Natural killer cell (primary cell): ENCODE measurements at regions not wholly inside any gene's neighbourhood (a gene's known extent, or its start where the extent isn't known, plus 50 kb on each side); places are given as distances from the start of the nearest gene placed in this dataset.

Experiments used
- ATAC-seq, 3 donors: fragments of 150-1000 bp in 2 of 3; fragments of 200-7000 bp in 1 of 3; cut with Tn5 transposase; 1 replicate in 1 of 3; 2 replicates in 2 of 3; pipeline ENCODE4 v1.10.0; 2021; ENCODE audit warnings: mild to moderate bottlenecking in 2 of 3, moderate library complexity in 2 of 3
- DNase-seq, 2 donors: peaks; one replicate each; pipeline versions ENCODE4 v3.0.0 to v3.0.0-alpha.2; 2013 to 2021; ENCODE audit warnings: mixed read lengths in 1 of 2
- H3K27ac ChIP-seq: one replicate; pipeline ENCODE4 v1.5.1; 2013; ENCODE audit warnings: mild to moderate bottlenecking, low read length
- H3K27me3 ChIP-seq: one replicate; pipeline ENCODE4 v1.6.1; 2013; ENCODE audit warnings: low read length; ENCODE audit not compliant: control insufficient read depth, insufficient read depth
- H3K36me3 ChIP-seq: one replicate; pipeline ENCODE4 v1.6.1; 2013; ENCODE audit warnings: low read length; ENCODE audit not compliant: control insufficient read depth, insufficient read depth
- H3K4me1 ChIP-seq: one replicate; pipeline ENCODE4 v1.6.1; 2013; ENCODE audit warnings: low read length; ENCODE audit not compliant: control insufficient read depth, insufficient read depth
- H3K4me3 ChIP-seq: one replicate; pipeline ENCODE4 v1.5.1; 2013; ENCODE audit warnings: low read length
- H3K9me3 ChIP-seq: one replicate; pipeline ENCODE4 v1.6.1; 2013; ENCODE audit warnings: low read length; ENCODE audit not compliant: control insufficient read depth, insufficient read depth
- H3K27ac Mint-ChIP-seq, 2 donors: one replicate each; pipeline ENCODE4 v1.8.0; 2022; ENCODE audit warnings: mild to moderate bottlenecking in 2 of 2, mixed read lengths in 2 of 2, moderate library complexity in 1 of 2
- H3K27me3 Mint-ChIP-seq, 2 donors: one replicate each; pipeline ENCODE4 v1.8.0; 2022; ENCODE audit warnings: low read depth in 2 of 2, mixed read lengths in 2 of 2
- H3K36me3 Mint-ChIP-seq: one replicate; pipeline ENCODE4 v1.8.0; 2022; ENCODE audit warnings: mixed read lengths
- H3K4me1 Mint-ChIP-seq, 2 donors: one replicate each; pipeline ENCODE4 v1.8.0; 2022; ENCODE audit warnings: mixed read lengths in 2 of 2
- H3K4me3 Mint-ChIP-seq: one replicate; pipeline ENCODE4 v1.8.0; 2022; ENCODE audit warnings: mild to moderate bottlenecking, moderate library complexity, mixed read lengths
- H3K9me3 Mint-ChIP-seq, 2 donors: one replicate each; pipeline ENCODE4 v1.8.0; 2022; ENCODE audit warnings: mixed read lengths in 2 of 2
- WGBS: methylation state at CpG from one replicate; pipeline ENCODE4 v1.1.7; 2013; ENCODE audit warnings: missing lambda C conversion rate; ENCODE audit not compliant: insufficient coverage; 5-methylcytosine and 5-hydroxymethylcytosine counted together
- intact Hi-C: fragments of 100-400 bp; cut with micrococcal nuclease; formaldehyde crosslinking; loops from one replicate; pipeline ENCODE4 v1.14.2; 2022
- TF ChIP-seq, protein P1 (sequence below): fragments of 200-600 bp; IDR thresholded peaks from one replicate; pipeline ENCODE4 v1.8.0; 2022; ENCODE audit warnings: antibody characterized with exemption

DNA sequence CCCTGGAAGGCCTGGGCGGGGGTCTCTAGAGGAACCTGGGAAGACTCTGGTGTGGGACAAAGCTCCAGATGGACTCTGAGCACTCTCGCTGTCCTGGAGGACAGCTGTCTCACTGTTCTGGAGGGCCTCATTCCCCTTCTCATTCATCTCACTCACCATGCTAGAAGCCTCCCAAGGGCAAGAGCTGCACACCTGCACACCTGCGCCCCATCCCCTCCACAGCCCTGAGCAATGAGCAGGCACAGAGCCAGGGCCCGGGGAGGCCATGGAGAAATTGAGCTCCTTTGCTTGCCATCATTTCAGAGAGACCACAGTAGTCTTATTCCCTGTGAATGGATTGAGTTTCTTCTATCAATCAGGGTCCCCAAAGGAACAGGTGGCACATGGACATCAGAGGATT lies 1168.5 kb downstream of the UQCRFS1 start:
- peaks cover 2 to 3% of the 10 kb centered on the region in 2 donors for H3K9me3 Mint-ChIP-seq
- H3K4me3 Mint-ChIP-seq = no peak overlapping the region
- no peaks in the 10 kb centered on the region for H3K27me3 Mint-ChIP-seq
- Histone ChIP-seq H3K4me1 (no peaks in the 10 kb centered on the region), H3K4me3 (no peak overlapping the region), H3K27ac (no peak overlapping the region), H3K36me3 (no peaks in the 10 kb centered on the region), H3K27me3 (no peaks in the 10 kb centered on the region), H3K9me3 (peaks cover 16% of the 10 kb centered on the region)
- no peaks in the 10 kb centered on the region for H3K36me3 Mint-ChIP-seq
- WGBS = 83% methylated on average over 4 of the region's 4 CpGs
- TF ChIP-seq, protein P1, sequence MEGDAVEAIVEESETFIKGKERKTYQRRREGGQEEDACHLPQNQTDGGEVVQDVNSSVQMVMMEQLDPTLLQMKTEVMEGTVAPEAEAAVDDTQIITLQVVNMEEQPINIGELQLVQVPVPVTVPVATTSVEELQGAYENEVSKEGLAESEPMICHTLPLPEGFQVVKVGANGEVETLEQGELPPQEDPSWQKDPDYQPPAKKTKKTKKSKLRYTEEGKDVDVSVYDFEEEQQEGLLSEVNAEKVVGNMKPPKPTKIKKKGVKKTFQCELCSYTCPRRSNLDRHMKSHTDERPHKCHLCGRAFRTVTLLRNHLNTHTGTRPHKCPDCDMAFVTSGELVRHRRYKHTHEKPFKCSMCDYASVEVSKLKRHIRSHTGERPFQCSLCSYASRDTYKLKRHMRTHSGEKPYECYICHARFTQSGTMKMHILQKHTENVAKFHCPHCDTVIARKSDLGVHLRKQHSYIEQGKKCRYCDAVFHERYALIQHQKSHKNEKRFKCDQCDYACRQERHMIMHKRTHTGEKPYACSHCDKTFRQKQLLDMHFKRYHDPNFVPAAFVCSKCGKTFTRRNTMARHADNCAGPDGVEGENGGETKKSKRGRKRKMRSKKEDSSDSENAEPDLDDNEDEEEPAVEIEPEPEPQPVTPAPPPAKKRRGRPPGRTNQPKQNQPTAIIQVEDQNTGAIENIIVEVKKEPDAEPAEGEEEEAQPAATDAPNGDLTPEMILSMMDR = no peak
- no peaks in the 10 kb centered on the region for H3K4me1 Mint-ChIP-seq
- ATAC-seq (no peak), DNase-seq (no peak)
- no peak overlapping the region for H3K27ac Mint-ChIP-seq
- intact Hi-C loops = no loop called here

DNA sequence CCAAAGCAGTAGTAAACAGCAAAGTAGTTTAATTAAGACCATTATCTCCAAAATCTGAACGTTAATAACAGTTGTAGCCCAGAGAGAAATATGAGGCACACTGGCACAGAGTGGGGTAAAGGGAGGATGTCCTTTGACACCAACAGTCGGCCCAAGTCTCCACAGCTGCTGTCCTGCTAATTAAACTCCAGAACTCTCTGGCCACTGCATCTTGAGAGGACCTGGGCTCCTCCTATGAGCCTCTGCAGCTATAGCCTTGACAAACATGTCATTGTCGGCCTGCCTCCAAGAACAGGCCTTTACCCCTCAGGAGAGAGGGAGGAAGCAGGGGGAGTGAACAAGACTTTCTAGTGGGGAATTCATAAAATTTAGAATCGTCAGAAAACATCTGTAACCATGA lies 1170.4 kb downstream of the UQCRFS1 start:
- Mint-ChIP-seq H3K27ac (no peak overlapping the region), H3K36me3 (no peaks in the 10 kb centered on the region), H3K27me3 (no peaks in the 10 kb centered on the region), H3K4me3 (no peak overlapping the region), H3K4me1 (no peaks in the 10 kb centered on the region), H3K9me3 (peaks cover 2 to 5% of the 10 kb centered on the region in 2 donors)
- Histone ChIP-seq H3K27me3 (no peaks in the 10 kb centered on the region), H3K4me1 (no peaks in the 10 kb centered on the region), H3K36me3 (no peaks in the 10 kb centered on the region), H3K4me3 (no peak overlapping the region), H3K9me3 (peaks cover 16% of the 10 kb centered on the region), H3K27ac (no peak overlapping the region)
- DNase-seq (no peak), ATAC-seq (no peak)
- TF ChIP-seq, protein P1 = no peak
- intact Hi-C loops = no loop called here
- WGBS = 70% methylated on average over 4 of the region's 4 CpGs

DNA sequence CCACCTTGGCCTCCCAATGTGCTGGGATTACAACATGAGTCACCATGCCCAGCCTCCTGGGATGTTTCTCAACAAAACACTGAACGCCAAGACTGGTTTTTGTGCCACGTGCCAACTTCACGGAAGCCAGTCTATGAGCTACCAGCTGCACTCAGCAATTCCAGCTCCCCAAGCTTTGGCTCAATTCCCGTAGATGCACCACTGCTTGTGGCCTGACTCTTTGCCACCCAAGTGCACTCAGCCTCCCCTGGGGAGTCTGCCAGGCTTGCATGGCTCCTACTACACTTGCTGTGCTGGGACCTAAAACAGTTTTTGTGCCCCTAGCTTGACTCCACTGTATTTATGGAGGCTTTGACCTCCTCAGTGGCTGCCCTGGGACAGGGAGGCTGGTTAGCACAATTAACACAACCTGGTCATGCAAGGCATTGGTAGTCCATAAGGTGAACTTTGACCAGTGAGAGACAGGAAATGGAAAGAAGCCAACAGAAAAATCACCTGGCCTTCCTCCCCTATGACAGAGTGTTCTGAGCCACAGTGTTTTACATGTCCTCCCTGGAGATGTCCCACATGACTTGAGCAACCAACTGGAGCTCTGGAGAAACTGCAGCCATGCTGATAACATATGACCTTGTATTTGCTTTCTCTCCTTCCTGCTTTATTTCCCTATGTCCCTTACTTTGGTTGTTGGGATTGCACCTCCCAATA lies 1173.1 kb downstream of the UQCRFS1 start:
- WGBS = 89% methylated on average over 4 of the region's 4 CpGs
- H3K36me3 Mint-ChIP-seq = no peaks in the 10 kb centered on the region
- Histone ChIP-seq H3K4me1 (no peaks in the 10 kb centered on the region), H3K9me3 (peaks cover 3% of the 10 kb centered on the region), H3K36me3 (no peaks in the 10 kb centered on the region), H3K27me3 (no peaks in the 10 kb centered on the region), H3K4me3 (no peak overlapping the region), H3K27ac (no peak overlapping the region)
- TF ChIP-seq, protein P1 = no peak
- DNase-seq (no peak), ATAC-seq (no peak)
- no peaks in the 10 kb centered on the region for H3K4me1 Mint-ChIP-seq
- H3K9me3 Mint-ChIP-seq = peaks cover 5% of the 10 kb centered on the region in 2 donors
- intact Hi-C loops = no loop called here
- H3K27me3 Mint-ChIP-seq = no peaks in the 10 kb centered on the region
- H3K4me3 Mint-ChIP-seq = no peak overlapping the region
- H3K27ac Mint-ChIP-seq = no peak overlapping the region

DNA sequence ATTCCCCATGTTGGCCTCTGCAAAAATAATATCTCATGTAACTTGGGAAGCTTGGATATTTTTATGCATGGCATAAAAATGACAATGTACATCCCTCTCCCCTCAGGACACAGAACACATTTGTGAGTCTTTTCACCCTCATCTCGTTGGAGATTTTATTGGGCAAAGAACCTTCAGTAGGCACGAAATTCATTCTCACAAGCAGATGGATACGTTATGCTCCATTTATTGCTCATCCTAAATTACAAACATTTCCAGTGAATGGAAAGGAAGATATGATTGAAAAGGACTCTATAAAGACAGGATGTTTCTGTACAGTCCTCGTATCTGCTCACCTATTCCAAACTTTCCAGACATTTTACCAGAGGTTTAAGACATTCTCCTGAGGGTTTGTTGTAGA lies 1175.8 kb downstream of the UQCRFS1 start:
- H3K27me3 ChIP-seq = no peaks in the 10 kb centered on the region
- TF ChIP-seq, protein P1 = no peak
- no peak overlapping the region for H3K27ac ChIP-seq
- no peak overlapping the region for H3K4me3 ChIP-seq
- WGBS = 58% methylated on average over 1 of the region's 4 CpGs
- no peak for ATAC-seq
- H3K9me3 Mint-ChIP-seq = peaks cover 5 to 8% of the 10 kb centered on the region in 2 donors
- H3K4me1 Mint-ChIP-seq = no peaks in the 10 kb centered on the region
- peaks cover 4% of the 10 kb centered on the region for H3K9me3 ChIP-seq
- DNase-seq = no peak
- no peaks in the 10 kb centered on the region for H3K4me1 ChIP-seq
- peaks cover 0 to 2% of the 10 kb centered on the region in 2 donors for H3K27me3 Mint-ChIP-seq
- no peak overlapping the region for H3K4me3 Mint-ChIP-seq
- no peak overlapping the region for H3K27ac Mint-ChIP-seq
- intact Hi-C loops = no loop called here
- no peaks in the 10 kb centered on the region for H3K36me3 Mint-ChIP-seq
- no peaks in the 10 kb centered on the region for H3K36me3 ChIP-seq
